T follicular helper cell (primary cell): ENCODE measurements at regions not wholly inside any gene's neighbourhood (a gene's known extent, or its start where the extent isn't known, plus 50 kb on each side); places are given as distances from the start of the nearest gene placed in this dataset.

ENCODE experiments used
- DNase-seq: peaks from one replicate; pipeline ENCODE4 v3.0.0-alpha.2; 2020; ENCODE audit warnings: low read depth

DNA sequence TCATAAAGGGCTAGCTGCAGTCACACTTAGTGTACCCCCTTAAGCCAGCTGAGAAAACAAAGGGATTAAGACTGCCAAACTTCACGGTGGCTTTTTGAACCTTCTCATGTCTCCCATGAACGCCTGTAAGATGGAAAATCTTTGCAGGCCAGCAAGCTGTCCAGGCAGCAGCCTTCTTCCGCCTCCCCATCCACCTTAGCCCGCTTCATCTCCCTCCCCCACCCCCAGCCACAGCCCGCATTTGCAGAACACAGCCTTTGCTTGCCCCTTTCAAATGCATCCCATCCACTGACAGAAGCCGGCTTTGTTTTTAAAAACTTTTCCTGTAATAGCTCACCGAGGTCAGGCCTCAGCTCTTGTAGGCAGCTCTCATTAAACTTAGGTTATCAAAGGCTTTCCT, 113.8 kb upstream of the FAM9B start:
- DNase-seq: no peak

DNA sequence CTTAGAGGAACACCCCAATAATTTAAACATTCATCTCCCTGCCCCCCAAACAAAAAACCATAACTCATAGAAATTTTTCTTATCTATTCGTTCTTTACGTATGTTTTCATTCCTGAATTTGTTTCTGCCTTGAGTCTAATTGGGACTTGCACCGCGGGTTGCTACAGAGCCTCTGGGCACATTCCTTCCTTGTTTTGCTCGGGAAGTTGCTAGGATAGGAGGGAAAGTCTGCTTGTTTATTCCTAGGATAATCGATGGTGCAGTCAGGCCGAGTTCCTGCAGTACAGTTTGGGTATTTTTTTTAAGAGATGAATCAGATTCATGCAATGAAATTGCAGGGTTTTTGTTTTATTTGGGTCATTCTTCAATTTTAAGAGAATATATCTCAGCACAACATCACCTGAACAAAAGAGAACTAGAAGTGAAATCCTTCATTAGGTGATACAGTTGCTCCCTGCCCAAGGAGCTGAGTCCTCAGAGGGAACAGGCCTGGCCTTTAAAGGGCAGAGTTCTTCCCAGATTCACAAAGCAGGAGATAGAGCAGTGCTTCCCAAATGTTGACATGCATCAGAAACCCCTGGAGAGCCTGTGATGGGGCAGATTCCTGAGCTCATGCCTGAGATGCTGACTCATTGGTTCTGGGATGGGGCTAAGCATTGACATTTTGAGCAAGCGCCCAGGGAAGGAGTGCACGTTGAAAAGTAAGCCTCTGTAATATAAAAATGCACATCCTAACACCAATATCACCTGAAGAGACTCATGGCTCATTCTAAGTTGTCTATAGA, 114.9 kb upstream of the FAM9B start:
- DNase-seq: no peak

DNA sequence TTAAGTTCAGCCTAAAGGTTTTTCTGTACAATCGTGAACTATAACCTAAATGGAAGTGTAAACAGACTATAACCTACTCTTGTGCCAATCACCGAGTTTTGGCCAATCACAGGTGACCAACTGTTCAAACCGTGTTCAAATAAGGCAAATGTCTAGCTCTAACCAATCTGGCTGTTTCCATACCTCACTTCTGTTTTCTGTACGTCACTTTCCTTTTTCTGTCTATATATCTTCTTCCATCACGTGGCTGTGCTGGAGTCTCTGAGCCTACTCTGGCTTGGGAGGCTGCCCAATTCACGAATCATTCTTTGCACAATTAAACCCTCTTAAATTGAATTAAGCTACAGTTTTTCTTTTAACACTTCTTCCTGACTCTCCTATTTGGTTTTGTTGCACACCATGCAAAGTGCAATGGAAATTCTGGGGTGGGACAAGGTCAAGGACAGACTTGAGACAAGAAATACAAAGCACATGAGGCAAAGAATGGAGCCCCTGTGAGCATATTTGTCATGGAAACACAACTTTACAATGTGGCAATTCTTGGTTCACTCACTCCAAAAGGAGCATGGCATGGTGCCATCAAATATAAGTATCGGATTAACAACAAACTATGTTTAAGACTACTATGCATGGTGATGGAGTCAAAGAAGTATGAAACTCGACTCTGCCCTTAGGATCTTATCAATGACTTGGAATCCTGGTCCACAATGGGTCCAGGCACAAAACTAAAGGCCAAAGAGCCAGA, 115.7 kb upstream of the FAM9B start:
- no peak for DNase-seq

DNA sequence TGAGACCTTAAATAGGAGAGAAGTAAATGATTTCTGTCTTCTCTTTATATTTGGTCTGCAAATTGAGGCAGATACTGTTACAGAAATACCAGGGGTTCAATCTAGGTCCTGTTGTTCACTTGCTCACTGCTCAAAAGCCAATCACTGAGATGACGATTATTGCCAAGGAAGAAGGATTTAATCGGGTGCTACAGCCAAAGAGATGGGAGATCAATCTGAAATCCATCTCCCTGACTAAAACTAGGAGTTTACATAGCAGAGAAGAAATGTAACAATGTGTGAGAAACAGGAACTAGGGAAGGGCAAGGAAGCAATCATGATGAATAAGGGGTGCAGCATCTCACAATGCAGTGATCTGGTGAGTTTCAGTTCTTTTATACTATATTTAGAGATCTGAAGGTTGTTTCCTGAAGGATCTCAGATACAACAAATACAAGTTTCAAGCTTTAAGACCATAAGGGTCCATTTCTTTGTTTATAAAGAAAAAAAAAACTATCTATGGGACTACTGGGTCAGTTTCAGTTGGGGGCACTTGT, 117.9 kb upstream of the FAM9B start:
- DNase-seq: no peak

DNA sequence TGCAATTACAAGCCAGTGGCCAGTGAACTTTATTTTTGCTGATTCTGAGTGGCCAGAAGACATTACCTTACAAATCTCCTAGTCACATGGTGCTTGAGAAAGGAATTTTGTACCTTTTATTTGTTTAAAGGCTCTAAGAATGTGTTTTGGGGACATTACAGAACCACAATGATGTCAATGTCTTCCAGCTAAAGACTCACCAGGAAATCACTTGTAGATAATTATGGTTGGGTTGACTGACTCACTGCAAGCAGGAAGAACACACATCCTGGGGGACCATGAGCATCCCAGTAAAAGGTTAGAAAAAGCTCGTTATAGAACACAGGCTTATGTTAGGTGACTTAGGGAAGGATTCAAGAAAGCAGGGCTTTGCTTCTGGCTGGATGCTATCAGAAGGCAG, 119.4 kb upstream of the FAM9B start:
- no peak for DNase-seq

DNA sequence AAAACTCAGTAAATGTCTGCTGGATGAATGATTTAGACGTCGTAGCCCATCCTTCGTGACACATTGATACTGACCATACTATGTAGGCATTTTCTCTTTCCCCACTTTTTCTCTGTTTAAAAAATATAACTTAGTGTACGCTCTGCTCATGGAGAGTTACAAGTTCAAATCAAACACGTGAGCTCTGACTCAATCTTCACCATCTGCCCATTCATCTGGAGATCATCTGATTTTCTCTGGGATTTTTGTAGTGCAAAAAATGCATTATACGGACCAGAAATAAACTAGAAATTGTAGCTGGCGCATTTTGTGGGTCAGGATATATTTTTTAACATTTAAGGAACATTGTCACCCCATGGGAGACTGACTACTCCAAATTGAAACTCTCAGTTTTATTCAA, 124.7 kb upstream of the FAM9B start:
- no peak for DNase-seq

DNA sequence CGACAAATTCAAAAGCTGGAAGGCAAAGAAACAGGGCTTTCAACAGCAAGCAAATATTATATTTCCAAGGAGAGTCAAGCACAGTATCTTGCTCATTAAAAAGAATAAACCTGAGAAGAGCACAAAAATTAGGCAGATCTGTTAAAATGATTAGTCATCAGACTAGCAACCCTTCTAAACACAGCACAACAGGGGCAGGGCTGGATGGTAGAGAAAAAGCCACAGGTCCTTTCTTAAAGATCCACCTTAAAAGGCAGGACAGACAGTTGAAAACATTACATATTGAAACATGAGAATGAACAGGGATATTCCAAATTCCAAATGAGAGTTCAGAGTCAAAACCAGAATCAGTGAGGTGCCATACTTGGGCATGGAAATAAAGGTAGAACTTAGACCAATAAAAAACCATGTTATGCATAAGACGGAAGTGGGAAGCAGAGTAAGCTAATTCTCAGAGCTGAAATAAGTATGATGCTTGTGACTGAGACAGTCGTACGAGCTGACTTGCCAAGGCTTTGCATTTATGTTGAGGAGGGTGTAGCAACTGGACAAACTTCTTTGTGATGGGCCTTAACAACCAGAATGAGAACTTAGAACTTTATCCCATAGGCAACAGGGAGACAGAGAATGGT, 126.9 kb upstream of the FAM9B start:
- DNase-seq: no peak

DNA sequence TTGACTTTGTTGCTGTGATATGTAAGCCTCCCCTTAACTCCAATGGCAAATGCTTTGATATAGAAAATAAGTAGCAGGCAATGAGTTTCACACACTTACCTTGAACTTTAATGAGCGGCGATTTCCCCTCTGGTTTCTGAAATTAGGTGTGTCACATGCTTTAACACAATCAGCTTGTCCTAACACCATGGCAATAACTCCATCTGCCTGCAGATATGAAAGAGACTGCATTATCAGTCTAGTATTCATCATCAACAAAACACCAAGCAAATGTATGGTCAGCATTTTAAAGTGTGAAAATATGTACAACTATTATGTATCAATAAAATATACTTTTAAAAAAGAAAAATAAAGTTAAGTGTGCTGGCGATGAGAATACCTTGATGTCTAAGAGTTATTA, 128.8 kb upstream of the FAM9B start:
- DNase-seq: no peak

DNA sequence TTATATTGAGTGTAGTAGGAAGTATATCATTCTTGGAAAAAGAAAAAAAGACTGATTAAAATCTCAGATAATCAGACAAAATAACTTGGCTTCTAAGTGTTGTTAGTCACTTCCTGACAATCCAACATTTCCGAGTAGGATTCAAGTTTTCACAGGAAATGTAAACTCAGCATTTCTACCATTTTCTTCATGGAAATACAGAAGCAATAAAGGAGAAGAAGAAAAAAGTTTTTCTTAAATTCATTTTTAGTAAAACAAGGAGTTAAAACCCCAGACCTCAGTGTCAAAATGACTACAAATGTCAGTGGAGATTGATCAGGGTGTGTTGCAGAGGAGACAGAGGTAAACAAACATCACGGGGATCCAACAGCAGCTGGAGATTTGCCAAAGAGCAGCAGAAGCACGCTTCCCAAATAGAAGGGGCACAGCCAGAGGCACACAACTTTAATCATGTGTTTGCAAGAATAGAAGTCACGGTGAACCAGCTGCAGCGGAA, 129.3 kb upstream of the FAM9B start:
- DNase-seq: no peak

DNA sequence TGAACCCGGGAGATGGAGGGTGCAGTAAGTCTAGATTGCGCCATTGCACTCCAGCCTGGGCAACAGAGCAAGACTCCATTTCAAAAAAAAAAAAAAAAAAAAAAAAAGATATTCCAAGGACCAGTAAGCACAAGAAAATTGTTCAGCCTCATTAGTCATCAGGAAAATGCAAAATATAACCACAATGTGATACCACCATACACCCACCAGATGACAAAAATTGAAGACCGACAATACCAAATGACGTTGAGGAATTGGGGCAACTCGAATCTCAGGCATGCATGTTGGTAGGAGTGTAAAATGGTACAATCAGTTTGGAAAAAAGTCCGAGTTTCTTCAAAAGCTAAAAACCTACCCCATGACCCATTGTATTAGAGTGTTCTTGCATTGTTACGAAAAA, 130.2 kb upstream of the FAM9B start:
- no peak for DNase-seq

DNA sequence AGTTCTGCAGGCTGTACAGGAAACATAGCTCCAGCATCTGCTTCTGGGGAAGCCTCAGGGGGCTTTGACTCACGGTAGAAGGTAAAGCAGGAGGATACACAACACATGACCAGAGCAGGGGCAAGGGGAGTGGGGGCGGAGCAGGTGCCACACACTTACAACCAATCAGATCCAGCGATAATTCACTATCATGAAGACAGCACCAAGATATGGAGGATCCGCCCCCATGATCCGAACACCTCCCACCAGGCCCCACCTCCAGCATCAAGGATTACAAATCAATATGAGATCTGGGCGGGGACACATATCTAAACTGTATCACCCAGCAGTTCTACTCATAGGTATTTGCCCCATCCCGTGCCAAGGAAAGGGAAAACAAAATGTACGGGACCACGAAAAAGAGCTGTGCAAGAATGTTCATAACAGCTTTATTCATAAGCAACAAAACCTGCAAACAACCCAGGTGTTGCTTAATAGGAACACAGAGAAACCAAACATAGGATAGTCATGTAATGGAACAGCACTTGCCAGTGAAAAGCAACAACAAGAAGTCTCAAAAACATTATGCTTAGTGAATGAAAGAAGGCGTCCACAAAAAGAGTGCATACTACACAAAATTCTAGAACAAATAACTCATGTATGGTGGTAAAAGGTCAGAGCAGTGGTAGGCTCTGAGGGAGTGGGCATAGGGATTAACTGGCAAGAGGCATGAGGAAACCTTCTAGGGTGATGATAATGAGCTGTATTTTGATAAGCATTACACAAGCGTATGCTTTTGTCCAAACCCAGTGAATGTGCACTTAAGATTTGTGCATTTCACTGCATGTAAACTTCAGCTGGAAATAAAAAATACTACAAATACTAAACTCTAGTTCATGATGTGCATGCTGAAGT, 130.9 kb upstream of the FAM9B start:
- DNase-seq: no peak

DNA sequence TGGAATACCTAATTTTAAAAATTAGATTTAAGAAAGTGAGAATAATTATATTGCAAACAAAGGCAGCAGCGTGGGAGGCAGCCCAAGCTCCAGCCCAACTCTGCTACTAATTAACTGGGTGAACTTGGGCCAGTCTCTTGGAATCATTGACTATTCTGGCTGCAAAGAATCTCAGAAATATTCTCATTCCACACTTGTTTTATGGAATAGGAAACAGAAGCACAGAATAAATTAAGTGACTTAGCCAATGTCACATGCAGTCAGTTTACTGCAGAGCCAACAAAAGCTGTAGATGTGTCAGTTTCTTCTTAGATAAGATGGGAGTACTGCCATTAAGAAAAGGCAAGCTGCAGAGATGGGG, 132.6 kb upstream of the FAM9B start:
- no peak for DNase-seq

DNA sequence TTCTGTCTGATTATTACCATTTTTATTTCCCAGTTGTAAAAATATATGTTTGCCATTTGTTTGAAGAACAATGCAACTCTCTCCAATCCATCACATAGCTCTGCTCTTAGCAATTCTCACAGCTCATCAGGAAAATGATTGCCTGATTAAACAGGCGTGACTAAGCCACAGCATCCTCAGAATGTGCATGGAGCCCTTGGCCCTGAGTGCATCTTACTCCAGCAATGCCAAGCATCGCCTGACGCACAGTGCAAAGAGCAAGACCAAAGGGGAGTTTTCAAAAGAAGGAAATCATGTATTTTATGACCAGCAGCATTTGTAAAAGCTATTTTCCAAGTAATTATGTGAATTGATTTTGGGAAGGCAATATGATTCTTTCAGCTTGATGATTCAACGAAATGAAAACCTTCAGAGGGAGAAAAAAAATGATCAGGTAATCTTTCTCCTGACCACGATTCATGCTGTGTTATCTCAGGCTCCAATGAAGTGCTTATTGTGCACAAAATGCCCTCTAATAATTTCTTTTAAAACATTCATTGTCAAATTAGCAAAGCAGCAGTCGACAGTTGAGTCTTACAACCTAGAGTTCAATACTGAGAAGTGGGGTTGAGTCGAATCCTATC, 138.0 kb upstream of the FAM9B start:
- no peak for DNase-seq

DNA sequence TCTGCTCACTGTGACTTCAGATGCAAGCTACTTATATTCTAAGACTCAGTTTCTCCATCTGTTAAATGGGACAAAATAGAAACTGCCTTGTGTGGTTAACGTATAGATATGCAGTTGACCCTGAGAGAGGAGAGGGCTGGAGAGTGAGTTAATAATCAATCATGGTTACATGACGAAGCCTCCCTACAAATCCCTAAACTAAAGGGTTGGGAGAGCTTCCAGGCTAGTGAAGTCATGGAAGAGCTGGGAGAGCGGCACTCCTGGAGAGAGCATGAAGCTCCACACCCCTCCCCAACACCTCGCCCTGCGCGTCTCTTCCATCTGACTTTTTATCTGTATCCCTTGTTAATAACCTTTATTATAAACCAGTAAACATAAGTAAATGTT, 138.5 kb upstream of the FAM9B start:
- DNase-seq: no peak

DNA sequence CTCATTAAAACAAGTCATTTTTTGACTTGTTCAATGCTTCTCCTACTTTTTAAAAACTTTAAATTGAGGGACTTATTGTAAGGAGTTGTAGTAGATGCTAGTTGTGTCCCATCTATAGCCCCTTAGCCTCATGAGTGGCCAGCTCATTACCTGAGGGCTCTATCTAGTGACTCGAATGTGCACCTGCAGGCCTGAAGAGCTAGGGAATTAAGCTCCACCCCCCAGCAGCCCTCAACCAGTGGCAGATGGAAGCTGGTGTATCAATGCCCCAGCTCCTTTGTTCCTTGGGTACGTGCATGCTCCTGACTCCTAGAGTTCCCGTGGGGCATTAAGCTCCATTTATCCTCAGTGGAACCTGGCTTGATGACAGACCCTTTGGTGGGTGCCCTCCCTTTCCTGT, 146.7 kb upstream of the FAM9B start:
- no peak for DNase-seq

DNA sequence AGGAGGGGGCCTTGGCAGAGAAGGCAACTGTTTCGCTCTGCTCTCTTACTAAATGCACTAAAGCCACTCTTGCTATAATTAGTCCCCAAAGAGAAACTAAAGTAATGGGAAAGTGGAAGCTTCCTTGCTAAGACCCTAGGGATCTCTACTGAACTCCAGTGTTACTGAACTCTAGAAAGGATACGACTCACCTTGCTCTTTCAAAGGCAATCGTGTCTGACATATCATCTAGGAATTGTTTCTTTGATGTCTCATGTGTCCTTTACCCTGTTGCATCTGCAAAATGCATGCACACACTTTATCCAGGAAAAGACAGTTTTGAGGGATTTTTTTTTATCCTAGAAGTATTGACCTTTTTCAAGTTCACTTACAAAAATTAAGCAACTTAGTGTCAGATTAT, 148.1 kb upstream of the FAM9B start:
- no peak for DNase-seq

DNA sequence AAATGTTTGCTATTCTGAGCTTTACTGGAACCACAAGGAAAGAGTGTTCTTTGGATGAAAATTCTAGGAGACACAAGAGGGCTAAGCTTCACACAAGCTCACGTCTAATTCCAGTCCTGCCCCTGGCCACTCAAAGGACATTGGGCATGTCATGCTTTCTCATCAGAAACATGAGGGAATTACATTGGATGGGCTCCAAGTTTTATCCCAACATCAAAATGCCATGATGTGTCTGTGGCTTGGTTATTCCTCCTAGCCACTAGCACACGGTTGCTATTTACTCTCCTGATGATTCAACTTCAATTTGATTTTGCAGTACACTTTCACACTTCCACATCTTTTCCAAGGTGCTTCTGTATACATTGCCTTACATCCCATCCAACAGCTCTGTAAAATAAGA, 149.6 kb upstream of the FAM9B start:
- no peak for DNase-seq

DNA sequence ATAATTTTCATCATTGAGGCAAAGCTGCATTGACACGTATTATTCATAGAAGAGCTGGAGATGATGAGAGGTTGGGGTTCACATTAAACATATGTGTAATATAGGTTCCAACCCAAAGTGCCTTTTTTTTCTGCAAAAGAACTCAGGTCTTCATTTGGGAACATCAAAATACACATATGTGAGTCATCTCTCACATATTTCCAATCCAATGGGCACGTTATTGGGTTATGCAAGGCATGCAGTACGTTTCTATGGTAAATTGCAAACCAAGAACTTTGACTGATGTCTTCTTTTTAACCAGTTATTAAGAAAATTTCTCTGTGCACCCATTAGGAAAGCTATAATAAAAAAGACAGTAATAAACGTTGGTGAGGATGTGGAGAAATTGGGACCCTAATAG, 150.3 kb upstream of the FAM9B start:
- no peak for DNase-seq

DNA sequence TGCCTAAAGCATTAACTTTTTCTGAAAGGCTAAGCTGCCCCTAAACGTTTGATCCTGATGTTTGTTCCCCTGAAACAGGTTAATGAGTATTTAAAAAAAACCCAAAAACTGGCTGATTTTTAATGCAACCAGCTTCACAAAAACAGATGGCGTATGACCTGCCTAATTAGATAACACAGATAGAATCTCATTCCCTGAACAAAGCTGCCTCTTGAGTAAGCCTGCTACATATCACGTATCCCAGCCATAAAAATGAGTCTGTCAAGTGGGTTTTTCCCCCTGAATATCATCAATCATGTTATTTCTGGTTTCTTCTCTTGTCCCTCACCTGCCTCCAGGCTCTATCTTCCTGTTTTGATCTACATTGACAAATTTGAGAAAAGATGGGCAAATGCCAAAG, 154.2 kb upstream of the FAM9B start:
- no peak for DNase-seq

DNA sequence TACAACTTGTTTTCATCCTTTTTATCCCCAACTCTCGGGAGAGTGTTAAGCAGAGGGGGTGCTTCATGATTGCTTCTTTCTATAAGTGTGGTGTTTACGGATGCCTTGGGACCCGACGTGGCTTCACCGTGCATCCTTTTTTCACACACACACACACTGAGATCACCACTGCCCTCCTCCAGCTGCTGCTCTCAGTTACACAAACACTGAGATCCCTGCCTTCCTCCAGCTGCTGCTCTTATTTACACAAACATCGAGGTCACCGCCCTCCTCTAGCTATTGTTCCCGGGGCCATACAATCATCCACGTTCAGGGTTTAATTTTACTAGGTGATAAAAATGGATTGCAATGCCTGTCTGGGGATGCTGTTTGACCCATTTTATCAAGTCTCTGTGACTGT, 155.4 kb upstream of the FAM9B start:
- DNase-seq: no peak

DNA sequence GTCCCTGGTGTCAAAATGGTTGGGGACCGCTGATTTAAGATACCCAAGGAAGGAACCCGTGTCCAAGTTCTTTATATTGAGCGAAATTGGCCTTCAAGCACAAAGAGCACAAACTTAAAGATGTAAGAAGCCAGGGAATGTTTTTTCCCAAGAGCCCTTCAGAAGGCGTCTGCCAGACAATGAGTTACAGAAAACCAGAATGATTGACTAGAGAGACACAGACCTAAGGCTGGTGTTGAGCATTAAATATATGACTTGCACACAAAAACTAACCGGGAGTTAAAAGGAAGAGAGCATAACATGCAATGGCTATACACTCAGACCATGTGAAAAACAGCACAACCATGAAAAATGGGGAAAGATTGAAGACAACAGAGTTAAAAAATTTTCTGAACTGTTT, 157.5 kb upstream of the FAM9B start:
- DNase-seq: no peak
